ENCODE measurements at regions not wholly inside any gene's neighbourhood (a gene's known extent, or its start where the extent isn't known, plus 50 kb on each side); places are given as distances from the start of the nearest gene placed in this dataset.

DNA sequence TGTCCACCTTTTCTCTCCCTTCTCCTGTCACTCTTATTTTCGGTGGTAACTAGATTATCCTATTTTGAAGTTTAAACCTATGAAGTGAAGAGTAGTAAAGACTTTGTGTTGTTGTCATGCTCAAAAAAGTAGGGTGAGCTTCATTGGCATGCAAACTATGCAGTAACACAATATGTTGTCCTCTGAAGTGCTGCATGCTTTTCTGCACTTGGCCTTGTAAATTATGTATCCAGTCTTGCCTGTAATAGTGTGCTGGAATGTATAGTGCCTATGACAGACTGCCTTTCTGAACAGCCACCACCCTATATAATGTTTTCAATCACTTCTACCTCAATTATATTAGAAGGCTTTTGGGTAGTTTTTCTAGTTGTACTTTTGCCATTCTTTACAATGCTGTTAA, 1198.2 kb upstream of the PCDH20 start:
- TF ChIP-seq, protein P1, sequence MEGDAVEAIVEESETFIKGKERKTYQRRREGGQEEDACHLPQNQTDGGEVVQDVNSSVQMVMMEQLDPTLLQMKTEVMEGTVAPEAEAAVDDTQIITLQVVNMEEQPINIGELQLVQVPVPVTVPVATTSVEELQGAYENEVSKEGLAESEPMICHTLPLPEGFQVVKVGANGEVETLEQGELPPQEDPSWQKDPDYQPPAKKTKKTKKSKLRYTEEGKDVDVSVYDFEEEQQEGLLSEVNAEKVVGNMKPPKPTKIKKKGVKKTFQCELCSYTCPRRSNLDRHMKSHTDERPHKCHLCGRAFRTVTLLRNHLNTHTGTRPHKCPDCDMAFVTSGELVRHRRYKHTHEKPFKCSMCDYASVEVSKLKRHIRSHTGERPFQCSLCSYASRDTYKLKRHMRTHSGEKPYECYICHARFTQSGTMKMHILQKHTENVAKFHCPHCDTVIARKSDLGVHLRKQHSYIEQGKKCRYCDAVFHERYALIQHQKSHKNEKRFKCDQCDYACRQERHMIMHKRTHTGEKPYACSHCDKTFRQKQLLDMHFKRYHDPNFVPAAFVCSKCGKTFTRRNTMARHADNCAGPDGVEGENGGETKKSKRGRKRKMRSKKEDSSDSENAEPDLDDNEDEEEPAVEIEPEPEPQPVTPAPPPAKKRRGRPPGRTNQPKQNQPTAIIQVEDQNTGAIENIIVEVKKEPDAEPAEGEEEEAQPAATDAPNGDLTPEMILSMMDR (IDR thresholded peaks at IDR 0.05), result no peak
- ATAC-seq (ENCODE audit: low FRiP score) (no peak), DNase-seq (ENCODE audit: low spot score) (no peak)

DNA sequence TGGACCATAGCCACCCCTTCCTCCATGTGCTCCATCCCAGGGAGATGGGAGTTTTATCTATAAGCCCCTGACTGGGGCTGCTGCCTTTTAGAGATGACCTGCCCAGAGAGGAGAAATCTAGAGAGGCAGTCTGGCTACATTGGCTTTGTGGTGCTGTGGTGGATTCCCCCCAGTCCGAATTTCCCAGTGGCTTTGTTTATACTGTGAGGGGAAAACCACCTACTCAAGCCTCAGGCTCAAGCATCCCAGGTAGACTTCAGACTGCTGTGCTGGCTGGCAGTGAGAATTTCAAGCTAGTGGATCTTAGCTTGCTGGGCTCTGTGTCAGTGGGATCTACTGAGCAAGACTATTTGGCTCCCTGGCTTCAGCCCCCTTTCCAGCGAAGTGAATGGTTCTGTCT, 1195.7 kb upstream of the PCDH20 start:
- TF ChIP-seq, protein P1 (IDR thresholded peaks at IDR 0.05), result no peak
- ATAC-seq (ENCODE audit: low FRiP score) (no peak), DNase-seq (ENCODE audit: low spot score) (no peak)

DNA sequence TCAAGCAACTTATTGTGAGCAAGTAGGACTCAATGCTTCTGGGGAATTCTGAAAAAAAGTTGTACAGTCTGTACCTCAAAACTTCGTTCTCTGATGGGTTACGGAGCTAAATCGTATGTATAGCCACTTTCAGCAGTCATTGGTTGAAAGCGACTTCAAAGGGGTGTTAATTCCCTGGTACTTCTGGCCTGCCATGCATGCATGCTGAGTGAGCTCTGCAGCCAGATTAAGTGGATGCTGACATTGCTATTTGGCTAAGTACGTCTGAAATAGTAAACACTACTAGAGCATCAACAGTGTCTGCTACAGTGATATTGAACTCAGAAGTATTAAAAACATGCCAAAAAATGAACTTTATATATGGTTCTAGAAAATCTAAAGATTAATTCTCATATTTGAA, 1183.1 kb upstream of the PCDH20 start:
- DNase-seq (ENCODE audit: low spot score), result no peak
- ATAC-seq (ENCODE audit: low FRiP score), result no peak
- TF ChIP-seq, protein P1 (IDR thresholded peaks at IDR 0.05), result no peak

DNA sequence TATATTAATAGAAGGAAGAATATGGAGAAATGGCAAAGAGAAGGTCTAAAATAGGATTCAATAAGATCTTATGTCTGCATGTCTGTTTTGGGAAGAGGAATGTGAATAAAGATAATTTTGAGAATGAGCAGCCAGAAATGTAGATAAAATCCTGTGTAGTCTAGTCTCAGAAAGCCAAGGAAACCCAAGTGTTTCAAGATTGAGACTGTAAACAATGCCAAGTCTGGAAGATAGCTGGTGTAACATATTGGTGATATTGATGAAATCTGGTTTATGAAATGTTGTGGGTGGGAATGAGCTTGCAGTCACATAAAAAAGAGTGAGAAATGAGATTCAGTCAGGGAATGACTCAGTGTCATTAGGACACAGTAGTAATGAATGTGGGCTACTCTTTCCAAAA, 1180.3 kb upstream of the PCDH20 start:
- DNase-seq (ENCODE audit: low spot score) (no peak), ATAC-seq (ENCODE audit: low FRiP score) (no peak)
- TF ChIP-seq, protein P1 (IDR thresholded peaks at IDR 0.05), result no peak

DNA sequence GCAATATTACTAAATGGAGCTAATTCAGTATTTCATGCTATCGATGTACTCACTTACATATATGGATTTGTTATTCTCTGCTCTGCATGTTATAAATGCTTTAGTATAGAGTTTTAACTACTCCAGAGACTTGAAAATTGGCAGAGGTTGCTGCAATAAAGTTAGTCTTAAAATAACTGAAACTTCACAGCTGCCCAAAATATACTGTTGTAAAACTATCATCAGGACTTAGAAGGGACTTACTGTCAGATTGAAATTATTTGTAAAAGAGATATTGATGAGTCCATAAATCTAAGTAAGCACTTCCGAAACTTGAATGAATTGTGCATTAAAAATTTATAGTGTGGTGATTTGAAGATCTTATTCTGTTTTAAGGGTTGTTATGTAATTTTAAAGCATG, 1178.2 kb upstream of the PCDH20 start:
- no peak for DNase-seq (ENCODE audit: low spot score)
- ATAC-seq (ENCODE audit: low FRiP score), result no peak
- TF ChIP-seq, protein P1 (IDR thresholded peaks at IDR 0.05), result no peak

DNA sequence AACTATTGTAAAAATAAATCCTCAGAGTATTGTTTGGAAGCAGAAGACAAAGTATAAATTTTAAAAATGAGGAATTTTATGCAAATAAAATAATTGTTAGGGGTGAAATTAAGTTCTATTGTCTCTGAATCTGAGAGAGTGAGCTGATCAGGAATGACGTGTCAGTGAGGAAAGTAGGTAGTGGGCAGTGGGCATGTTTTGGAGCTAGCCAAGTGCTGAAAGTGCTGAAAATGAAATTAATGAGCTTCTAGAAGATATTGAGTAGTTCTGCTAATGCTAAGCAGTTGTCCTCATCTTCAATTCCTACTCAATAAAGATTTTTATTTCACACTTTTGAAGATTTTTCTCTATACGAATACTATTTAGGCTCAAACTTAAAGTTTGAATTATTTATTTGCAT, 1167.8 kb upstream of the PCDH20 start:
- TF ChIP-seq, protein P1 (IDR thresholded peaks at IDR 0.05), result no peak
- ATAC-seq (ENCODE audit: low FRiP score) (no peak), DNase-seq (ENCODE audit: low spot score) (no peak)

DNA sequence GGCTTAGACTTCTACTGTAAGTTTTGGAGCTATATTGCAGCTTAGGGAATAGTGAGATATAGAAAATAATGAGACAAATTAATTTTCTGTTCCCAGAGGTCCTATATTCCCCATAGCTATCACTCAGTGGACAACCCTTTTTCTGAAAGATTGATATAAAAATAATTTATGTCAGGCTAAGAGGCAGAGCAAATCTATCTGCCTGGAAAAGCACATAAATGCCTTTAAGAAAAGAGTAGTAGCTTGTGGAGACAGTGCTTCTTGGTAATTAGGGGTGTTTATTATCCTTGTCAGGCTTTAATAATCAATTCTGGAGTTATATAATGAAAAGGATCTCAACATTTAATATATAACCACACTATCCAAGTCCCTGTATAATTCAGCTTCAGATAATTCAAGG, 1162.8 kb upstream of the PCDH20 start:
- ATAC-seq (ENCODE audit: low FRiP score), result no peak
- no peak for DNase-seq (ENCODE audit: low spot score)
- TF ChIP-seq, protein P1 (IDR thresholded peaks at IDR 0.05), result no peak

Measured in omental fat pad (tissue), 3 donors.